Renal cortical epithelial cell (primary cell): ENCODE measurements at regions not wholly inside any gene's neighbourhood (a gene's known extent, or its start where the extent isn't known, plus 50 kb on each side); places are given as distances from the start of the nearest gene placed in this dataset.

Experiments
- DNase-seq: peaks from one replicate; pipeline ENCODE4 v3.0.0-alpha.2; 2011; ENCODE audit warnings: low read depth

DNA sequence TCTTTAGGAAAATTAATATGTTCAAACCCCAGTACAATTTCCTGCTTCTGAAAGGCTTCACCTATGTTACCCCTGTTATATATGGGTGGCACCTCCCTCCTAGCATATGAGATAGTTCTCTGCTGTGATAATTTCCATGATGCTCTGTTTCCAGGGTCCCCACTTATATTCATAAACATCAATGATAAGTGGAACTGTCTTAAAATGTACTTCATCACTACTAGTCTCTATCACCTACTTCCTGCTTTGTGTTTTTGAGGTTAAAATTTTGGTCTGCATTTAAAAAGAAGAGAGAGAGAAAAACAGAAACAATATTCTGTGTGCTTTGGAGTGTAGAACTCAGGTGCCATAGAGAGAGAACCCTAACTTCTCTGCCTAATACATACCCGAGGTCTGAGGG lies 234.7 kb downstream of the HTR1A start:
- no peak for DNase-seq

DNA sequence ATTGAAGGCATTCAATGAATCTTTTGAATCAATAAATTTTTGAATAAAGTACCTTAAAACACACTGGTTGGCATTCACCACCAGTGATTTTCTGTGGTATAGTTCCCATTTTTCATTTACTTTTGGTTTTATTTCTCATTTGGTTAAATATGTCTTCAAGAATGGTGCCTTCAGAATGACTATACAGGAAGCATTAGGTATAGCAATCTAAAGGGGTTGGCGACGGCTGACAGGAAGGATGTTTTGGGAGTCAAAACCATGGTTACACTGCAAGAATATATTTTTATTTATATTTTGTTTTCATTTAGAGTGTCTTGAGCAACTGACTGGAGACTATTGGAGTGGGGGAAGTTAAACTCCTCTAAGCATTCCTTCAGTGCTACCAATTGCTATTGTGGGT lies 235.7 kb downstream of the HTR1A start:
- no peak for DNase-seq

DNA sequence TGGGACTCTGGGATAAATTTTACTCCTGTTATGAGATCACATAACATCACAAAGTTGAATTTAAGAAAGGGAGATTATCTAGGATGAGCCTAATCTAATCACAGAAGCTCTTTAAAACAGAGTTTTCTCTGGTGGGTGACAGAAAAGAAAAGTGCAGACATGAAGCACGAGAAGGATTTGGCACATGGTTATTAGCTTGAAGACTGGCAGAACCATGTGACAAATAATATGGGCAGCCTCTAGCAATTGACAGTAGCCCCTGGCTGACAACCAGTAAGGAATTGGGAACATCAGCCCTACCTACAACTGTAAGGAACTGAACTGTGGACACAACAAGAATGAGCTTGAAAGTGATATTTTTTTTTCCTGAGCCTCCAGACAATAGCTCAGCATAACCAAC lies 243.1 kb downstream of the HTR1A start:
- no peak for DNase-seq

DNA sequence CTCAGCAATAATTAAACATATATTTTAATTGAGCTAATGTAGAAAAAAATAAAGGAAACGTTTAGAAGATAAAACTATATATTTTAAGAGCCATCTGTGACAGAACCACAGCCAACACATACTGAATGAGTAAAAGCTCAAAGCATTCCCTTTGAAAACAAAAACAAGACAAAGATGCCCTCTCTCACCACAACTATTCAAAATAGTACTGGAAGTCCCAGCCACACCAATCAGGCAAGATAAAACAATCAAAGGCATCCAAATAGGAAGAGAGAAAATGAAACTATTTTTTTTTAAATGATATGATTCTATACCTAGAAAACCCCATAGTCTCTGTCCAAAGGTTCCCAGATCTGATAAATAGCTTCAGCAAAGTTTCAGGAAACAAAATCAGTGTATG lies 262.0 kb downstream of the HTR1A start:
- no peak for DNase-seq

DNA sequence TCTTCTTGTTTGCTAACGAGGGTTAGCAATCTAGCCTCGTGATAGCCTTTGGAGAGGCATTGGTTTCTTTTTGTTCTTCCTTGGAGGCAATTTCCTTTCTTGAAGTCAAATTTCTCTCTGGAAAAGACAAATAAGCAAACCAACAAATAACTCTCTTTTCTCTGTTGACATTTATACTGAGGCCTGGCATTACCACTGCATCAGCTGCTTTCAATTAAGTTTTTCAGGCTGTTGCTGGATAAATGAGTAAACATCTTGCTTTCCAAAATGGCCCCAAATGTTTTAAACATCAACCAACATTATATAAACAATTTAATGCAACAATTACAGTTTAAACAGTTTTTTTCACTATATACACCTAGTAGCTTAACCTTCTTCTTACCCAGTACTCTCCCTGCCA lies 264.4 kb downstream of the HTR1A start:
- DNase-seq = no peak

DNA sequence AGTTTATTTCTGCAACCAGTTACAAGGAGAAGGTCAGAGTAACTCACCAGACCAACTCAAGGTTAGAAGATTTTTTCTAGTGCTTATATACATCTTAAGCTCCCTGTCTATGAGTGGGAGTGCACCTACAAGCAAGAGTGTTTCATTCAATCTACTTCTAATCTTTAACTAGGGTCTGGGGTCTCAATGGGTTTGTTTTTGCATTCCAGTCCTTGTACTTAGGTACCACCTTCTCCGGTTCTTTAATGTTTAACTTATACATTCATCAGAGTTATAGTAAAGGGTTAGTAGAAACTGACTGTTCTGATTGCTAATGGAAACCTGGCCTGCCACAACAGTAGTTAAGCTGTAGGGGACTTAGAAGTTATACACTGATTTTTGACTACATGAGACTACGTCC lies 271.7 kb downstream of the HTR1A start:
- DNase-seq = no peak

DNA sequence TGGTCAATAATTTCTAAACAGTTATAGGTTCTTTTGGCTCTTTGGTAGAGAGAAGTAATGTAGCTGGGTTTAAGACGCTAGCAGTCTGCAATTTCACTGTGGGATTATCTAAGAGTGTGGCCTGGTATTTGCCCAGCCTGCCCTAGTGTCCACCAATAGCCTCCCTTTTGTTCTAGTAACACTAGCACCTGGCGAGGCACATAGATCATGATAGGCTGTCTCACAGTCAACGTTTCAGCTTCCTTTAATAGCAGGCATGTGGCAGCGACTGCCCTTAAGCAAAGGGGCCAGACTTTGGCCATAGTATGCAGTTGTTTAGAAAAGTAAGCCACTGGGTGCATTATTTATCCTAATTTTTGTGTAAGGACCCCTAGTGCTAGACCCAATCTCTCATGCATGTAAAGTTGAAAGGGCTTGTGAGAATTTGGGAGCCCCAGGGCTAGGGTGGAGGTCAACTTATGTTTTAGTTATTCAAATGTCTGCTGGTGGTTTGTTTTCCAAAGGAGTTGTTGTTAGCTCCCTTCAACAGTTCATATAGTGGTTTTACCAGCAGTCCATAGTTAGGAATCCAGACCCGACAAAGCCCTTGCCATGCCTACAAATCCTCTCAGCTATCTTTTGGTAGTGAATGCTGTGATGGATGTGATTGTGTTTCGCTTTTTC lies 274.3 kb downstream of the HTR1A start:
- no peak for DNase-seq

DNA sequence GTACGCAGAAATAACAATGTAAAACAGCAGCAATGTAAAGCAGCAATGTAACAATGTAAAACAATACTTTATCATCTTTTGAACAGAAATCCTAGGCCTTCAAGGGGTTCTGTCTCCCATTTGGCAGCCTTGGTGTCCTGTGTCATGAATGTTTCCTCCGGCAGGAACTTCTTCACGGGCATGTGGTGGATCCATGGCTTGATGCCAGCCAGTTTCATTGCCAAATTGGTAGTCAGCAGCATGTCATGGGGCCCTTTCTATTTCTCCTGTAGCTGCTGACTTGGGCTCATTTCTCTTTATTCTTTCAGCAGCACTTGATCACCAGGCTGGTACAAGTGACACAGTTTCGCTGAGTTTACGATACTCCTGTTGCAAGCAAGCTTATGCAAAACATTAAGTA lies 275.3 kb downstream of the HTR1A start:
- peak; percentile 4 for DNase-seq

DNA sequence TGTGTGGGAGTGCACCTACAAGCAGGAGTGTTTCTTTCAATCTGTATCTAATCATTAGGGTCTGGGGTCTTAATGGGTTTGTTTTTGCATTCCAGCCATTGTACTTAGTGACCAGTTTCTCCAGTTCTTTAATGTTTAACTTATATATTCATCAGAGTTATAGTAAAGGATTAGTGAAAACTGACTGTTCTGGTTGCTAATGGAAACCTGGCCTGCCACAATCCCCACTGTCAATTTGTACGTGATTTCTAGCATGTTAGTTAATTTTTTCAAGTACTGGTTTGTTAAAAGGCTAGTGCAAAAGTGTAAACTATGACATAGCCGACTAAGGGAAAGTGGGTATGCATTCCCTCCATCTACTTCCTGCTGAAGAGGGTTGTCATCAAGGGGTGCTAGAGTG lies 276.1 kb downstream of the HTR1A start:
- peak; percentile 22 for DNase-seq

DNA sequence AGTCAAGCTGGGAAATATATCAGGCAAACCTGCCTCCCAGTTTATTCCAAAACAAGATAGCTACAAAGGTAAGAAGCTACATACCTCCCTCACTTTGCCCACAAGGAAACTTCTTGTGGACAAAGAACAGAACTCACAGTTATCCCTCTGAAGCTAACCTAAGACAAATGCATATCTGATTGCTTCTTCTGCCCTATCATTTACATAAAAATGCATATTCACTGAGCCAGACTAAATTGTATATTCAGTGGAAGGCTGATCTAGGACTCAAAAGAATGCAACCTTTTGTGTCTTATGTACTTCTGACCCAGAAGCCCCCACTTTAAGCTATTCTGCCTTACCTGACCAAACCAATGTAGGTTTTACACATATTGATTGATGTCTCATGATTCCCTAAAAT lies 276.8 kb downstream of the HTR1A start:
- no peak for DNase-seq

DNA sequence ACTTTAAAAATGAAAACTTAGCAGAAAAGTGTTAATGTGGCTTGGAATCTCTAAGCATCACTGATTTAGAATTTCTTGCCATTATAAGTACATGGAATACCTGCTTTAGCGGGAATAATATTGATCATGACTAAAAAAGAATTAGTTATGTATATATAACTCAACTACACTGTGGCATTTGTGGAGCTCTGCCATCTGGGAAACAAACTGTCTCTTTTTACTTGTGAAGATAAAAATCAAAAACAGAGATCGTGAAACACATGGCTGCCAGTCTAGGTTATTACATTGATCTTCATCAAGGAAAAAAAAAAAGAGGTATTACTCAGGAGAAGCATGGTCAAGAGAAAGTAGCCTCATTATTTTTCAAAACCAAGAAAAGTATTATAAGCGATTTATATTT lies 287.4 kb downstream of the HTR1A start:
- no peak for DNase-seq

DNA sequence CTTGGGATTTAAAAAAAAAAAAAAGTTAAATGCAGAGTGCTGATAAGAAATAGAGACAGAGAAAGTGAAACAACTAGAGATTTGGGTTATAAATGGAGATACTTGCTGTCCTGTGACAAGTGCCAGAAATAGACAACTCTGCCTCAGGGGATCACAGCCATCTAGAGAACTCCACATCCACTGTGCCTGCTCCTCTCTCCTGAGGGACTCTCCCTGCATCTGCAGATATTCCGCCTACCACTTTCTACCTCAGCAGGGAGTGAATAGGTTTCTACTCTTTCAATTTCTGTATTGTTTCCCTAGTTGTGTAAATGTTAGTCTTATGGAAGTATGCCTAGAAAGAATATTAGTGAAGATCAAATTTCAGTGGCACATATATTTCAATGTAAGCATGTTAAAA lies 307.2 kb downstream of the HTR1A start:
- DNase-seq = no peak

DNA sequence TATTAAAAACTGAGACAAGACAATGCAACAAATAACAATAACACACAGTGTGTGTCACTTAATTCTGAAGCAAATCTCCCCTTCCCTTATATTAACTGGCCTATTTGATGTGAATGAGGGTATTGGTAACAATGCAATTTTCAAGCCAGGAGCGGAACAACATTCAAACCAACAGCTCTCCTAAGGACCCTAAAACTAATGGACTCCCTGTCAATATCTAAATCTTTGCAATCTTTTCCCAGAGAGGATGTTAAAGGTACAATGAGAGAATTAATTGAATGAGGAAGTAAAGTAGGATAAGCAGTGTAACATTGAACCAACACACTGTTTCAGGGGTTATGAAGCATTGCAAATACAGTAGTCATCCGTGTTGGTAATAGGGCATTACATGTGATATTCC lies 311.7 kb downstream of the HTR1A start:
- no peak for DNase-seq

DNA sequence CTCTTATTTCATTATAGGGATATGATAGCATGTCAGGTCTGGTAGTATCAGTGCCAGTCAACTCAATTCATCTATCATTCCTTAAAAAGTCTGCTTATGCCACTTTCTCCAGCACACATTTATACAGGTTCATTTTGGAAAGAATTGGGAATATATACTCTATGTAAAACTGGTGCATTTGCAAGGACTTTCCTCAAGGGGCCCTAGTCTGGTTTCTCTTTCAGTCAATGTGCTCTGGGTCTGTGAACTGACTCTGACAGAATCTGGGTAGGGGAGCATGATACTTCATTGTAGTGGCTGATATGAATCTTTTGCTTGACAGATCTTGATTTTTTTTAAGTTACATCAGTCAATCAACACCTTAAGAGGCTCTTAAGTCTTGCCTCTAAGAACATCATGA lies 313.9 kb downstream of the HTR1A start:
- DNase-seq = no peak

DNA sequence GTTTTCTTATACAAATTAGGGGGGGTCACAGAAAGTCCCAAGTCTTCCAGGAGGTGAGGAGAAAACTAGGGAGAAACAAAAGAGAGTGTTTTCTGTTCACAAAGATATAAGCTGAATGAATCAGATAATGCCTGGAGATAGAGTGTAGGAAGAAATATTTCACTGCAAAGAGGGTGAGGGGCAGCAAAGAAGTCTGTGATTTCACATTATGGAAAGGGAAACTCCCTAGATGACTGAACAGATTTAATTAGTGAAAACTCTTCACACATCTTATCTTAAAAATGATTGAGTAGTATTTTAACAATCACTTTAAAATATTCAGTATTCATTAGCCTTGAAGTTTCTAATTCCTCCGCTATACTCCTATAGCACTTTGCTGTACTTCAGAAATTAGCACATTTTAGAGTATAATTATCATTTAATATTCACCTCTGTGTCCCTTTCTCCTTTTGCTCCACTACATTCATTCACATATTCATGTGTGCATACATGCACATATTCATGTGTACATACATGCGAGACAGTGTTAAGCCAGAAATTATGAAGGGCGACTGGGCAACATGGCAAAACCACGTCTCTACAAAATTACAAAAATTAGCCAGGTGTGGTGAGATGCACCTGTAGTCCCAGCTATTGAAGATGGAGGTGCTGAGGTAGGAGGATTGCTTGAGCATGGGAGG lies 332.2 kb downstream of the HTR1A start:
- DNase-seq = no peak

DNA sequence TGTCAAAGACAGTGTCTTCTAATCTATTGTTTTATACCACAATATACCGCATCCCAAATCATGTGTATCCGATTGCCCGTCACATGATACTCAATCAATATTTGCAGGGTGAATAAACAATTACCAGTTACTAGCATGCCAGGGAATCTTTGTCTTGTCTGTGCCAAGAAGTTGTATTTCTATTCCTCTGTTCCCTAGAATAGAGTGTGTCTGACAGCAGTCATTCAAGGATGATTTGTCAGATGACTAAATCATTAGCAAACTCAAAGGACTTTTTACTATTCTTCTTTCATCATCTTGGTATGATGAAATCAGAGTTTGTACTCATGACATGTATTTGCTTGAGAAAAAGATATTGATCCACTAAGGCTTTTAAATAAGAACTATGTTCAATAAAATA lies 348.8 kb downstream of the HTR1A start:
- no peak for DNase-seq

DNA sequence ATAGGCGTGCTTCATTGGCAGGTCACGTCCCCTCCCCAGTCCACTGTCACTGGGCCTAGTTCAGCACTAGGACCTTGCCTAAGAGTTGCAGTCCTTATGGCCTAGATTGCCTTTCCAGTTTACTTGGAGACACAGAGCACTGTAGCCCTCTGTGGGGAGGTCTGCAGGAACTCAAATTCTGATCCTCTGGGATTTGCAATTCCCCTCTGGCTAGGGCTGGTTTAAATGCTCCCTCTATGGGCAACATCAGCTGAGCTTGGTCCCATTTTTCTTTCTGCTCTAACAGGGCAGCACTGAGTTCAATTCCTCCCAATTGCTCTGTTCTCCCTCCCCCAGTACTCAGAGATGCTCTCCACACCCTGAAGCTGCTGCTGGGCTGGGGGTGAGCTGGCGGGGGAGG lies 358.2 kb downstream of the HTR1A start:
- DNase-seq = no peak

DNA sequence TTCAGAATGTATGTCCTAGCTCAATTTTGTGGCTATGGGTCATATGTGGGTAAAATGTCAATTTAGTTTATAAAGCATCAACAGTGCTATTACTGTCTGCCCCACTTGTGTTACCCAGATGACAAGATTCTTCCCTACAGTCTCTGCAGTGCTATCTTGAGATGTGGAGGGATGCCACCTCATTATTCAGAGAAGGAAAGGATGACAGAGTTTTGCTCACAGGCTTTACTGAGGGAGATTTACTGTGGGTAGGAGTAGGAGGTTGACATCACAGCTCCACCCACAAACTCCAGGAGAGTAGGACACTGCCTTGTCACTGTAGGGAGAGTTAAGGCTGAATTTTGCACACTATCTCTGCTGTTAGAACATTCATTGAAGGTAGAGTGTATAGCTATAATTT lies 359.3 kb downstream of the HTR1A start:
- DNase-seq = no peak

DNA sequence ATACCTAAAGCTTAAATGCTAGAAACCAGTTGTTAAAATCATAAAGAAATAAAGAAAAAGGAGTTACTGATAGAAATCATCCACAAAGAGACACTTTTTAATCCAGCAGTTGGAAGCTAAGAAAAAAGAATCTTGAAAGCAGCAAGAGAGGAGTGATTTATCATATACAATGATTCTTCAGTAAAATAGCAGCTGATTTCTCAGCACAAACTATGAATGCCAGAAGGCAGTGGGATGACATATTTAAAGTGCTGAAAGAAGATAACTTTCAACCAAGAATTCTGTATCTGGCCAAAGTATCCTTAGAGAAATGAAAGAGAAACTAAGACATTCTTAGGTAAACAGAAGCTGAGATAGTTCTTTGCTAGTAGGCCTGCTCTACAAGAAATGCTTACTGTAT lies 366.0 kb downstream of the HTR1A start:
- DNase-seq = peak; percentile 1

DNA sequence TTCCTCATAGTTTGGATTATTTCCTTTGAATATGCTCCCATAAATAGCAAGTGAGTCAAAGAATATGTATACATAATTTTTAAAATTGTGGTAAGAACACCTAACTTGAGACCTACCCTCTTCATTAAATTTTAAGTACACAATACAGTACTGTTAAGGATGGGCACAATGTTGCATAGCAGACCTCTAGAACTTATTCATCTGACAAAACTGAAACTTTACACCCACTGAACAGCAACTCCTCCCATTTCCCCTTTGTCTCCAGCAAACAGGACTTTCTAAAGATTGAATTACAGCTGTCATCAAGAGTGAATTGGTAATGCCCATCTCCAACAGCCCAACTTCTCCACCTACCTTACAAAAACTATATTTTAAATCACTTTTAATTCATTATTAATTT lies 388.9 kb downstream of the HTR1A start:
- no peak for DNase-seq

DNA sequence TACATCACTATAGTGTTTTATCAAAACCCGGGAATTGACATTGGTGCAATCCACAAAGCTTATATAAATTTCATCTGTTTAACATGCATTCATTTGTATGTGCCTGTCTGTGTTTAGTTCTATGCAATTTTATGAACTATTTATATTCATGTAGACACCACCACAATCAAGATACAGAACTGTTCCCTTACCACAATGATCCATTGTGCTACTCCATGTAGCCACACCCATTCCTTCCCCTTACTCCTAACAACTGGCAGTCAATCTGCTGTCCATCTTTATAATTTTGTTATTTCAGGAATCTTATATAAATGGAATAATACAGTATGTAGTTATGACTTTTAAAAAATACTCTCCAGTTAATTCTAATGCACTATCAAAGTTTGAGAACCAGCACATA lies 389.5 kb downstream of the HTR1A start:
- DNase-seq = no peak

DNA sequence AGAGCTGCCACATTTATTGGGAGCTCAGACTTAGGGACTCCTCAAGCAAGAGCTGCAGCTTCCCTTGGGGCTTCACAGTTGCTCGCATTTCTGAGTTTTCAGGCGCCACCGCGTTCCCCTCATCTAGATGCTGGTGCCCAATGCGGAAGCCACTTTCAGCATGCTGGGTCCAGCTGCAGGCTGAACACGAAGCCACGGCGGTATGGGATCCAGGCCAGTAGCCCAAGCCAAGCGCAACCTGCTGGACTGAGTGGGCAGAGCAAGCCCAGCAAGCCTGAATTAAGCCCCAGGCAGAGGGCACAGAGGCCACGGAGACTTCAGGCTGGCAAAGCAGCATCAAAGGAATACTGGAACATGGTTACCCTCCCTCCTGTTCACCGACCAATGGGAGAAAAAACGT lies 391.5 kb downstream of the HTR1A start:
- DNase-seq = no peak

DNA sequence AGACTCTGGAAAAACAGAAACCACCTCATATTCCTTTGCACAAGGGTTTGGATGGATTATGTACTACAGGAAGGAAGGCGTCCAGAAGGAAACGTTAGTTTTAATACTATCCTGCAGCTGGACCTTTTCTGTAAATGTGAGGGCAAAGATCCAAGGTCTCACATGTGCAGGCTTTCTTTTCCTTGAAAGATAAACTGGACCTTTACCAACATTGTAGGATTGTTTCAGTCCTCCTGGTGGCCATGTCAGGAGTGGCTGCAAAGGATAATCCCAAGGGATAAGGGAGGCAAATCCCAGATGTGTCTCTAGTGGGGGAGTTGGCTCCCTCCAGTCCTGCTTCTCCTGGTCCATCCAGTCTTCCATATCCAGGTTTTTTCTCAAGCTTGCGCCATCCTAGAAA lies 397.5 kb downstream of the HTR1A start:
- no peak for DNase-seq
